ENCODE measurements at regions not wholly inside any gene's neighbourhood (a gene's known extent, or its start where the extent isn't known, plus 50 kb on each side); places are given as distances from the start of the nearest gene placed in this dataset.
"Not testable (repeated sequence)": the region's sequence is repeated elsewhere in the genome, so short reads cannot be mapped to it uniquely, and the experiment has no call there.

GRCh38 chrY:7720974-7721373 lies 809.4 kb upstream of the AMELY start:
- no peak for DNase-seq

DNA sequence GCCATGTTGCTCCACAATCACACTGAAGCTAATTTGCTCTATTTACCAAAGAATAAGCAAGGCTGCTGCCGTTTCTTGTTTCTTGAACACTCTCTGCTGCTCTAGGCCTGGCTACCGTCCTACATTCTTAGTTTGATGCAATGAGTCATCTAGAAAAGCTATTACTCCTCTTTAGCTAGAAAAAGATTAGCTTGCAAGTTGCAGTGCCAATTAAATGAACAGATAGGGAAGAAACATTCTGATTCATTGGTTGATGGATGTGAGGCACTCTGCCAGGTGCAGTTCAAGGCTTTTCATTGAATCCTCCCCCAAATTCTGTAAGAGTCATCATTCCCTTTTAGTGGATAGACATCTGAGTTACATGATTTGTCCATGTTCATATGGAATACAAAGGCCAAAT lies 807.7 kb upstream of the AMELY start:
- no peak for DNase-seq

DNA sequence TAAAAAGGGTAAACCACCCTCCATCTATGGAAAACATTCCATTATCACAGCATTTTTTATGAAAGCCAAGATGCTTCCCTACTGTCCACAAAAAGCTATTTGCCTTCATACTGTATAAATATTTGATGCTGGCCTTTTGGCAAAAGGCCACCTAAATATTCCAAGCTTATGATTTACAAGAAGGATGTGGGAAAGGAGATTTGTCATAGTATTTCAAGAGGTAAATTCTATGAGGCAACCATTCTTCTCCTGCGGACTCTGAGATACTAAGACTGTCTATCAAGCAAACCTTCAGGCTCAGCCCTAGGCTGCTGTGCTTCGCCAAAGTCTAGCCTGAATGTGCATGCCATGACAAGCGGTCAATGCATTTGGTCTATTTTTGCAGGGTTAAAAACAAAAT lies 807.1 kb upstream of the AMELY start:
- no peak for DNase-seq

DNA sequence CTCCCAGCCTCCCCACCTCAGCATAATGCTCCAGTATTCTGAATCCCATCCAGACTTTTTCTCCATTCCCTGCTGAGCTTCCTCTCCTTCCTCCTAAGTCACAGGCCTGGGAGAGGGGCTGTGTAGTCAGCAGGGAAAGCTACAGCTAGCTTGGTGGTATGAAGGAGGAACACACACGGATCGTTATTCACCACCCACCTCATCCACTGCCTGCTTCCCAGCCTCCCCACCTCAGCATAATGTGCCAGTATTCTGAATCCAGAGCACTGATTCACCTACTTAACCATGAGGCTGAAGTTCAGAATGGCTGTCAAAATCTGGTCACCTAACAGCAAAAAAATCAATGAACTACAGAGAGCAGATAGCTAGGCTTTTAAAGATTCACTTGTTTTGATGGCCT lies 806.6 kb upstream of the AMELY start:
- DNase-seq, result no peak

DNA sequence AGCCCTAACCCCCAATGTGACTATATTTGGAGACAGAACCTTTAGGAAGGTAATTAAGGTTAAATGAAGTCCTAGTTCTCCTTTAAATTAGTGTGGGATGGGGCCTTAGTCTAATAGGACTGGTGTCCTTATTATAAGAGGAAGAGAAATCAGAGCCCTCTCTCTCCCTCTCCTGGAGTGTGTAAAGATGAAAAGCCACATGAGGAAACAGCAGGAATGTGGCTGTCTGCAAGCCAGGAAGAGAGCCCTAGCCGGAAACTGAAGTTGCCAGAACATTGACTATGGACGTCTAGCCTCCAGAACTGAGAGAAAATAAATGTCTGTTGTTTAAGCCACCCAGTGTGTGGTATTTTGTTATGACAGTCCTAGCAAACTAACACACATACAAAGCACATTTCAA lies 802.9 kb upstream of the AMELY start:
- no peak for DNase-seq

DNA sequence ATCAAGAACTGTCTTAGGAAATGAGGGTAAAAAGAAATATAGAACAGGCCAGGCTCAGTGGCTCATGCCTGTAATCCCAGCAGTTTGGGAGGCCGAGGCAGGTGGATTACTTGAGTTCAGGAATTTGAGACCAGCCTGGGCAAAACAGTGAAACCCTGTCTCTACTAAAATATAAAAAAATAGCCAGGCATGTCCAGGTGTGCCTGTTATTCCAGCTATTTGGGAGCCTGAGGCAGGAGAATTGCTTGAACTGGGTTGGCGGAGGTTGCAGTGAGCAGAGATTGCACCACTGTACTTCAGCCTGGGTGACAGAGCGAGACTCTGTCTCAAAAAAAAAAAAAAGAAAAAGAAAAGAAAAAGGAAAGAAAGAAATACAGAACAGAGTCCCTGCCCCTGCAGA lies 802.2 kb upstream of the AMELY start:
- not testable (repeated sequence) for DNase-seq

DNA sequence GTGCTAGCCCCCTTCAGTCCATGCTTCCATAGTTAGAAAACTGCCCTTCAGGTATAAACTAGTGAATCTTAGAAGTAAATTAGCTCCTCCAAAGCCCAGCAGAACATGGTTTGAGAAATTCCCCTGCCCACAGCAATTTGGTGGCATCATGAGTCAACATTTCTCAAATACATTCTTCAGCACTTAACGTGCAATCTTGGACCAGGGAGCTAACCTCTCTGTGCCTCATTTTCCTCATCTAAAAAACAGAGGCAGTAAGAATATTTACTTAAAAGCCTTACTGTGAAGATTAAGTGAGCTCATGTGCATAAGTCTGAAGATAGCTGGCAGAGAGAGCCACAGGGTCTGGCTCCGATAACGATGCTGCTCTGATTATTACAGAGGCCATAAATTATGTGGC lies 800.7 kb upstream of the AMELY start:
- DNase-seq, result no peak

- no peak for DNase-seq
Measured at GRCh38 chrY:7703578-7704140, 792.1 kb upstream of the AMELY start.

- DNase-seq, result no peak
Measured at GRCh38 chrY:7702481-7702880, 790.9 kb upstream of the AMELY start.

- DNase-seq, result no peak
Measured at GRCh38 chrY:7701676-7702075, 790.1 kb upstream of the AMELY start.

- no peak for DNase-seq
Measured at GRCh38 chrY:7697506-7697905, 786.0 kb upstream of the AMELY start.

DNA sequence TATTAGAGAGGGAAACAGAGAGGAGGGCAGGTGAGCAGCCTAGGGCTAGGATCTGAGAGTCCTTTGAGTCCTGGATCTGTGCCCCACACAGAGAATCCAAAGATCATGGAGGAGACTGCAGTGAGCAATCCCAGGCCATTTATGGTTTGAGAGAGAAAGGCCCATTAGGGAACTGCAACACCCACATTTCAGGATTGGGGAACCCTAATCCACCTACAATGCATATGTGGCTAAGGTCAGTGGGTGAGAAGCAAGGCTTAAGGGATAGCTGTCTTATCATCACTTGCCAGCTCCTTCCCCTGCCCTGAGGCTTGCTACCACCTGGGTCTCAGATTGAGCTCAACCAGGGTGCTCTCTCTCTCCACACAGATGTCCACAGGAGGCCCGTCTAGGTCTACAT lies 781.1 kb upstream of the AMELY start:
- no peak for DNase-seq

- DNase-seq, result no peak
Measured at GRCh38 chrY:7687086-7687485, 775.5 kb upstream of the AMELY start.

DNA sequence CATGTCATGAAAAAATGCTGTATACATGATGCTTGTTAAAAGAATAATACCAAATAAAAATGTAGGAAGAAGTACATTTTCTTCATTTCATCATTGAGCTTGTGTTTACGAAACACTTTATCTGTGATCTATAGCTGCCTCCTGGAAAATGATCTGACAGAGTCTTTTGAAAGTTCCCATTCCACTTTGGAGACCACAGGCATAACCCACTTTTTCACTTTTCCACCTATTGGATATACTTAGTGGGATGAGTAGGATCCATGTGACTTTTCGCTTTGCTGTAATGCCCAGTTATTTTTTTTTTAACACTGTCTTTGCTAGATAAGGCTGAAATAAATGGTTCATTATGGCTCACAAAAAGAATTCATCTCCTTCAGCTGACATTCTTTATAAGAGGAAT lies 773.0 kb upstream of the AMELY start:
- no peak for DNase-seq

GRCh38 chrY:7682386-7682785 lies 770.8 kb upstream of the AMELY start:
- no peak for DNase-seq

DNA sequence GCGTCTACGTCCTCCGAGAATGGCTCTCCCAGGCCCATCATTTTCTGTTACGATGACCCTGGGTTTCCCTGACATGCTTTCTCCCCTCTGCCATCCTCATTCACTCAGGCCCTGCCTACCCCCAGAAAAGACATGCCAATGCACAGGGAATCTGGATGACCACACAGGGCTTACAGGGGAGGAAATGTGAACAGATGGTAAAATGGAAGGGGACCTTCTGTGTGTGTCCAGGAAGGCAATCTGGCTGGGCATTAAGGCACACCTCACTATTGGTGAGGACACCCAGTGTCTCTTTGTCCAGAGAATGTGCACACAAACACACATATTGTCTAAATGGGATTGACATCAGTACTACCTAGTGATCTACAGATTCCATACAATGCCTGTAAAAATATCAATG lies 769.9 kb upstream of the AMELY start:
- DNase-seq, result no peak

DNA sequence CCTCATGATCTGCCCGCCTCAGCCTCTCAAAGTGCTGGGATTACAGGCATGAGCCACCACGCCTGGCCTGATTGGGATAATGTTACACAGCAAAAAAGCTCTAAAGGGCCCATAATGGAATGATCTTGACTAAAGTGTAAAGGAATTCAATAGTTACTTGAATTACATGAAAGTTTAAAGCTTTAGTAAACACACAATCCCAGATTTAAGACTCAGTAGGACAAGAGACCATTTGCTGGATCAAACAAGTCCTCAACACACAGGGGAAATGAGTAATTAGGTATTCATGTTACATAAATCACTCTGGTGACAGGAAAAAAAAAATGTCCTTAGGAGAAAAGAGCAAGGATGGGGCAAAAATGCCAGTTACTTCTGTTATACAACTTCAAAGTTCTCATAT lies 762.9 kb upstream of the AMELY start:
- no peak for DNase-seq

GRCh38 chrY:7672796-7673195 lies 761.2 kb upstream of the AMELY start:
- DNase-seq, result no peak

DNA sequence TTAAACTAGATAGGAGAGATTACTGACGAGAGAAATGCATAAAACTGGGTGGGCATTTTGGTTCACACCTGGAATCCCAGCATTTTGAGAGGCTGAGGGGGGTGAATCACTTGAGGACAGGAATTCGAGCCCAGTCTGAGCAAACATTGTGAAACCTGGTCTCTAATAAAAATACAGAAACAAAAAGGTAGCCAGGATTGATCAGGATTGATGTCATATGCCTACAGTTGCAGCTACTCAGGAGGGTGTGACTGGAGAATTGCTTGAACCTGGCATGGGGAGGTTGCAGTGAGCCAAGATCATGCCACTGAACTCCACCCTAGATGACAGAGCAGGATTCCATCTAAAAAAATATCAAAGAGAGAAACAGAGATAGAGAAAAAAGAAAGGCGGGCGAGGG lies 751.7 kb upstream of the AMELY start:
- DNase-seq, result no peak

DNA sequence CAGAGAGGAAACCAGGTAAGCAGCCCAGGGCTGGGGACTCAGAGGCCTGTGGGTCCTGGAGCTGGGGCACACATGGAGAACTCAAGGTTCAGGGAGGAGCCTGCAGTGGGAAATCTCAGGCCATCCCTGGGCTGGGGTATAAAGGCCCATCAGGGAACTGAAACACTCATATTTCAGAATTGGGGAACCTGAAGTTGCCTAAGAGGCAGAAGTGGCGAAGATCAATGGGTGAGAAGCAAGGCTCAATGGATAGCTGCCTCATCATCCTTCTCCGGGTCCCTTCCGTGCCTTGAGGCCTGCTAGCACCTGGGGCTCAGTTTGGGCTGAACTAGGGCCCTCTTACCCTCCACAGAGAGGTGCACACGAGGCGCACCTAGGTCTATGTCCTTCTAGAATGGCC lies 747.5 kb upstream of the AMELY start:
- no peak for DNase-seq

DNA sequence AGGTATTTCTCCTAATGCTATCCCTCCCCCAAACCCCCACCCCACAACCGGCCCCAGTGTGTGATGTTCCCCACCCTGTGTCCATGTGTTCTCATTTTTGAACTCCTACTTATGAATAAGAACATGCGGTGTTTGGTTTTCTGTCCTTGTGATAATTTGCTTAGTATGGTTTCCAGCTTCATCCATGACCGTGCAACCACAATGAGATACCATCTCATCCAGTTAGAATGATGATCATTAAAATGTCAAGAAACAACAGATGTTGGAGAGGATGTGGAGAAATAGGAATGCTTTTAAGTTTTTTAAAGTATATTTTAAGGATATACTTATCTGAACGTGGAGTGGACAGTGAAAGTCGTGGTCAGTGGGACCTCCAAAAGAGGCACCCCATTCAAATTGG lies 745.0 kb upstream of the AMELY start:
- no peak for DNase-seq

GRCh38 chrY:7654985-7655384 lies 743.4 kb upstream of the AMELY start:
- DNase-seq, result no peak

GRCh38 chrY:7649866-7650265 lies 738.3 kb upstream of the AMELY start:
- not testable (repeated sequence) for DNase-seq
